ENCODE measurements at regions not wholly inside any gene's neighbourhood (a gene's known extent, or its start where the extent isn't known, plus 50 kb on each side); places are given as distances from the start of the nearest gene placed in this dataset.
A peak's percentile ranks its signal among the peaks of the same experiment; 100 is the strongest.

DNA sequence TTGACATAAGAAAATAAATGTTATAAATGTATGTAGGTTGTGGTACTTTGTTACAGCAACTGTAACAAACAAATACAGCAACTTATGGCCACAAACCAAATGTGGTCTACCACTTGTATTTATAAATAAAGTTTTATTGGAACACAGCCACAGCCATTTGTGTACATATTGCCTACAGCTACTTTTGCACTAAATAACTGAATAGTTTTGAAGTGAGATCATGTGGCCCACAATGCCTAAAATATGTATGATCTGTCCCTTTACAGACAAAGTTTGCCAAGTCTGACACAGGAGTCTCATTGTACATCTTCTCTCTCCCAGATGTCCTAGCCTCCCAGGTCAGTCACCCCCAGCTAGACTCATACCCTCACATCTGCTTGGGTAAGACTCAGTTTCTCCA is 283.6 kb upstream of the PRDM9 start:
- no peaks in the 10 kb centered on the region for H4K20me1 ChIP-seq (ENCODE audit: low read length)
- no peak overlapping the region for H3K4me3 ChIP-seq (ENCODE audit: low read length)
- no peak overlapping the region for H3K9ac ChIP-seq (ENCODE audit: low read length)
- no peaks in the 10 kb centered on the region for H3F3A ChIP-seq (ENCODE audit: low read length, unreplicated experiment)
- DNase-seq (peak; percentile 88), ATAC-seq (peak; percentile 78)
- no peaks in the 10 kb centered on the region for H3K36me3 ChIP-seq (ENCODE audit: low read depth, low read length)
- peaks cover 12% of the 10 kb centered on the region; the same call in 1 of the 2 replicates for H3K4me1 ChIP-seq (ENCODE audit: insufficient read depth, low read length)
- H2AFZ ChIP-seq (ENCODE audit: low read length), result no peak overlapping the region
- no peaks in the 10 kb centered on the region for H3K27me3 ChIP-seq (ENCODE audit: low read length)
- H3K9me3 ChIP-seq (ENCODE audit: low read length), result no peaks in the 10 kb centered on the region
- ChIA-PET CTCF (no interaction called here), POLR2A (ENCODE audit: unreplicated experiment) (no interaction called here)
- BruUV-seq (replicated peaks), result no TSS peak
- no peak overlapping the region for H3K27ac ChIP-seq (ENCODE audit: low read length)
- no peaks in the 10 kb centered on the region for H3K79me2 ChIP-seq (ENCODE audit: low read length)
- no peak overlapping the region for H3K4me2 ChIP-seq (ENCODE audit: low read length)
- H3K9me2 ChIP-seq (replicated peaks; ENCODE audit: low read length), result no peaks in the 10 kb centered on the region
- intact Hi-C loops (cut with micrococcal nuclease), result no loop called here
- no peak for TF ChIP-seq CTCF (conservative IDR thresholded peaks at IDR 0.05; ENCODE audit: low read depth, low read length)
- no peak for TF ChIP-seq EZH2 (IDR thresholded peaks at IDR 0.05; ENCODE audit: low read length, unreplicated experiment)
- TF ChIP-seq EZH2phosphoT487 (IDR thresholded peaks at IDR 0.05; ENCODE audit: borderline replicate concordance, low read length), result no peak

- Histone ChIP-seq H3K36me3 (ENCODE audit: low read depth, low read length) (no peaks in the 10 kb centered on the region), H3K4me3 (ENCODE audit: low read length) (no peak overlapping the region), H3K27me3 (ENCODE audit: low read length) (no peaks in the 10 kb centered on the region), H3K27ac (ENCODE audit: low read length) (no peak overlapping the region), H3K9me3 (ENCODE audit: low read length) (no peaks in the 10 kb centered on the region), H3F3A (ENCODE audit: low read length, unreplicated experiment) (no peaks in the 10 kb centered on the region), H3K79me2 (ENCODE audit: low read length) (no peaks in the 10 kb centered on the region), H3K9ac (ENCODE audit: low read length) (no peak overlapping the region), H3K9me2 (replicated peaks; ENCODE audit: low read length) (no peaks in the 10 kb centered on the region), H4K20me1 (ENCODE audit: low read length) (no peaks in the 10 kb centered on the region), H2AFZ (ENCODE audit: low read length) (no peak overlapping the region), H3K4me1 (ENCODE audit: insufficient read depth, low read length) (peaks cover 12% of the 10 kb centered on the region; the same call in 1 of the 2 replicates), H3K4me2 (ENCODE audit: low read length) (no peak overlapping the region)
- BruUV-seq (replicated peaks), result no TSS peak
- intact Hi-C loops (cut with micrococcal nuclease), result no loop called here
- ATAC-seq (no peak), DNase-seq (no peak)
- TF ChIP-seq EZH2 (IDR thresholded peaks at IDR 0.05; ENCODE audit: low read length, unreplicated experiment) (no peak), CTCF (conservative IDR thresholded peaks at IDR 0.05; ENCODE audit: low read depth, low read length) (no peak), EZH2phosphoT487 (IDR thresholded peaks at IDR 0.05; ENCODE audit: borderline replicate concordance, low read length) (no peak)
- CTCF ChIA-PET, result no interaction called here
- POLR2A ChIA-PET (ENCODE audit: unreplicated experiment), result no interaction called here
Measured at GRCh38 chr5:23221831-23222230, 285.6 kb upstream of the PRDM9 start.

- ATAC-seq, result no peak
- intact Hi-C loops (cut with micrococcal nuclease), result no loop called here
- BruUV-seq (replicated peaks), result no TSS peak
Measured at GRCh38 chr5:23217159-23217558, 290.2 kb upstream of the PRDM9 start.

More at GRCh38 chr5:23217159-23217558, 290.2 kb upstream of the PRDM9 start:
- H3K9me3 ChIP-seq (ENCODE audit: low read length), result no peaks in the 10 kb centered on the region
- H3K79me2 ChIP-seq (ENCODE audit: low read length), result no peaks in the 10 kb centered on the region
- H3K4me1 ChIP-seq (ENCODE audit: insufficient read depth, low read length), result no peaks in the 10 kb centered on the region
- no peaks in the 10 kb centered on the region for H3K36me3 ChIP-seq (ENCODE audit: low read depth, low read length)
- no peak for DNase-seq
- no peak overlapping the region for H3K9ac ChIP-seq (ENCODE audit: low read length)
- no peak overlapping the region for H3K4me2 ChIP-seq (ENCODE audit: low read length)
- no peaks in the 10 kb centered on the region for H3F3A ChIP-seq (ENCODE audit: low read length, unreplicated experiment)
- H3K27ac ChIP-seq (ENCODE audit: low read length), result no peak overlapping the region
- H2AFZ ChIP-seq (ENCODE audit: low read length), result no peak overlapping the region
- CTCF ChIA-PET, result no interaction called here
- no peaks in the 10 kb centered on the region for H3K9me2 ChIP-seq (replicated peaks; ENCODE audit: low read length)
- no peaks in the 10 kb centered on the region for H3K27me3 ChIP-seq (ENCODE audit: low read length)
- POLR2A ChIA-PET (ENCODE audit: unreplicated experiment), result no interaction called here
- H3K4me3 ChIP-seq (ENCODE audit: low read length), result no peak overlapping the region
- H4K20me1 ChIP-seq (ENCODE audit: low read length), result no peaks in the 10 kb centered on the region
- TF ChIP-seq EZH2 (IDR thresholded peaks at IDR 0.05; ENCODE audit: low read length, unreplicated experiment) (no peak), CTCF (conservative IDR thresholded peaks at IDR 0.05; ENCODE audit: low read depth, low read length) (no peak), EZH2phosphoT487 (IDR thresholded peaks at IDR 0.05; ENCODE audit: borderline replicate concordance, low read length) (no peak)

Data from PC-3 (cell line).